ENCODE measurements at regions not wholly inside any gene's neighbourhood (a gene's known extent, or its start where the extent isn't known, plus 50 kb on each side); places are given as distances from the start of the nearest gene placed in this dataset.
"Not testable (repeated sequence)": the region's sequence is repeated elsewhere in the genome, so short reads cannot be mapped to it uniquely, and the experiment has no call there.

- POLR2A ChIA-PET = interaction anchor here (0.7 kb wide), 1 partner anchor 68 kb away, joined by 5 read pairs; no protein-coding TSS in a partner anchor
- no peaks in the 10 kb centered on the region for H3K9me3 ChIP-seq (ENCODE audit: low read length)
- CTCF ChIA-PET (ENCODE audit: unreplicated experiment) = no interaction called here
- no peak overlapping the region for H2AFZ ChIP-seq (ENCODE audit: low read length)
- H3K4me3 ChIP-seq (ENCODE audit: low read depth, low read length, poor library complexity, severe bottlenecking) = no peak overlapping the region
- H3K9me2 ChIP-seq (ENCODE audit: insufficient read depth, low read length) = no peaks in the 10 kb centered on the region
- no peaks in the 10 kb centered on the region for H4K20me1 ChIP-seq (ENCODE audit: insufficient read depth, low read length)
- H3K4me2 ChIP-seq (ENCODE audit: low read length) = no peak overlapping the region
- no TSS peak for BruUV-seq (replicated peaks)
- intact Hi-C loops (cut with micrococcal nuclease; ENCODE audit: unreplicated experiment) = no loop called here
- H3K27ac ChIP-seq (ENCODE audit: low read depth, low read length, poor library complexity, severe bottlenecking) = no peak overlapping the region
- DNase-seq (ENCODE audit: low spot score) = no peak
- H3K36me3 ChIP-seq (ENCODE audit: insufficient read depth, low read length) = no peaks in the 10 kb centered on the region
- H3K79me2 ChIP-seq (ENCODE audit: insufficient read depth, low read depth, low read length) = no peaks in the 10 kb centered on the region
- no peaks in the 10 kb centered on the region for H3K4me1 ChIP-seq (ENCODE audit: insufficient read depth, low read length, poor library complexity, severe bottlenecking)
- TF ChIP-seq CTCF (conservative IDR thresholded peaks at IDR 0.05; ENCODE audit: low read length) = no peak
- no peak for TF ChIP-seq EZH2phosphoT487 (IDR thresholded peaks at IDR 0.05; ENCODE audit: borderline replicate concordance, low read depth, low read length)
These were observed 93.2 kb downstream of the GPR65 start for GRCh38 chr14:88098163-88098562.

GRCh38 chr14:88104710-88105109, 99.8 kb downstream of the GPR65 start:
- Histone ChIP-seq H3K9me2 (ENCODE audit: insufficient read depth, low read length) (no peaks in the 10 kb centered on the region), H3K4me3 (ENCODE audit: low read depth, low read length, poor library complexity, severe bottlenecking) (no peak overlapping the region), H3K4me2 (ENCODE audit: low read length) (no peak overlapping the region), H3K79me2 (ENCODE audit: insufficient read depth, low read depth, low read length) (no peaks in the 10 kb centered on the region), H4K20me1 (ENCODE audit: insufficient read depth, low read length) (no peaks in the 10 kb centered on the region), H3K4me1 (ENCODE audit: insufficient read depth, low read length, poor library complexity, severe bottlenecking) (no peaks in the 10 kb centered on the region), H3K27ac (ENCODE audit: low read depth, low read length, poor library complexity, severe bottlenecking) (no peak overlapping the region), H3K9me3 (ENCODE audit: low read length) (no peaks in the 10 kb centered on the region; the same call in 1 of the 2 replicates), H3K36me3 (ENCODE audit: insufficient read depth, low read length) (no peaks in the 10 kb centered on the region), H2AFZ (ENCODE audit: low read length) (no peak overlapping the region)
- BruUV-seq (replicated peaks) = no TSS peak
- POLR2A ChIA-PET = no interaction called here
- no peak for TF ChIP-seq CTCF (conservative IDR thresholded peaks at IDR 0.05; ENCODE audit: low read length)
- no peak for TF ChIP-seq EZH2phosphoT487 (IDR thresholded peaks at IDR 0.05; ENCODE audit: borderline replicate concordance, low read depth, low read length)
- DNase-seq (ENCODE audit: low spot score) = no peak
- CTCF ChIA-PET (ENCODE audit: unreplicated experiment) = no interaction called here
- intact Hi-C loops (cut with micrococcal nuclease; ENCODE audit: unreplicated experiment) = no loop called here

- Histone ChIP-seq H3K4me1 (ENCODE audit: insufficient read depth, low read length, poor library complexity, severe bottlenecking) (no peaks in the 10 kb centered on the region), H2AFZ (ENCODE audit: low read length) (no peak overlapping the region), H3K4me2 (ENCODE audit: low read length) (no peak overlapping the region), H3K36me3 (ENCODE audit: insufficient read depth, low read length) (no peaks in the 10 kb centered on the region), H3K79me2 (ENCODE audit: insufficient read depth, low read depth, low read length) (no peaks in the 10 kb centered on the region), H4K20me1 (ENCODE audit: insufficient read depth, low read length) (no peaks in the 10 kb centered on the region), H3K27ac (ENCODE audit: low read depth, low read length, poor library complexity, severe bottlenecking) (no peak overlapping the region), H3K9me3 (ENCODE audit: low read length) (no peaks in the 10 kb centered on the region; the same call in 1 of the 2 replicates), H3K4me3 (ENCODE audit: low read depth, low read length, poor library complexity, severe bottlenecking) (no peak overlapping the region), H3K9me2 (ENCODE audit: insufficient read depth, low read length) (no peaks in the 10 kb centered on the region)
- POLR2A ChIA-PET = no interaction called here
- CTCF ChIA-PET (ENCODE audit: unreplicated experiment) = no interaction called here
- no TSS peak for BruUV-seq (replicated peaks)
- intact Hi-C loops (cut with micrococcal nuclease; ENCODE audit: unreplicated experiment) = no loop called here
- TF ChIP-seq EZH2phosphoT487 (IDR thresholded peaks at IDR 0.05; ENCODE audit: borderline replicate concordance, low read depth, low read length) (no peak), CTCF (conservative IDR thresholded peaks at IDR 0.05; ENCODE audit: low read length) (no peak)
- DNase-seq (ENCODE audit: low spot score) = no peak
These were observed 101.4 kb downstream of the GPR65 start for GRCh38 chr14:88106377-88106776.

DNA sequence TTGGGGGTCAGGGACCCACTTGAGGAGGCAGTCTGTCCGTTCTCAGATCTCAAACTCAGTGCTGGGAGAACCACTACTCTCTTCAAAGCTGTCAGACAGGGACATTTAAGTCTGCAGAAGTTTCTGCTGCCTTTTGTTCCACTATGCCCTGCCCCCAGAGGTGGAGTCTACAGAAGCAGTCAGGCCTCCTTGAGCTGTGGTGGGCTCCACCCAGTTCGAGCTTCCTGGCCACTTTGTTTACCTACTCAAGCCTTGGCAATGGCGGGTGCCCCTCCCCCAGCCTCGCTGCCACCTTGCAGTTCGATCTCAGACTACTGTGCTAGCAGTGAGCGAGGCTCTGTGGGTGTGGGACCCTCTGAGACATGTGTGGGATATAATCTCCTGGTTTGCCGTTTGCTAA, 122.7 kb downstream of the GPR65 start:
- H3K9me2 ChIP-seq (ENCODE audit: insufficient read depth, low read length); H3K4me1 ChIP-seq (ENCODE audit: insufficient read depth, low read length, poor library complexity, severe bottlenecking); DNase-seq (ENCODE audit: low spot score); H3K27ac ChIP-seq (ENCODE audit: low read depth, low read length, poor library complexity, severe bottlenecking); H3K36me3 ChIP-seq (ENCODE audit: insufficient read depth, low read length); H4K20me1 ChIP-seq (ENCODE audit: insufficient read depth, low read length); intact Hi-C loops (cut with micrococcal nuclease; ENCODE audit: unreplicated experiment); H3K79me2 ChIP-seq (ENCODE audit: insufficient read depth, low read depth, low read length); BruUV-seq (replicated peaks); H3K4me3 ChIP-seq (ENCODE audit: low read depth, low read length, poor library complexity, severe bottlenecking); CTCF ChIA-PET (ENCODE audit: unreplicated experiment); H3K4me2 ChIP-seq (ENCODE audit: low read length); H3K9me3 ChIP-seq (ENCODE audit: low read length); H2AFZ ChIP-seq (ENCODE audit: low read length): not testable (repeated sequence)
- POLR2A ChIA-PET = interaction anchor here (1.1 kb wide), 1 partner anchor 52 kb away, joined by 3 read pairs; no protein-coding TSS in a partner anchor

All from OCI-LY7 (cell line).